ENCODE measurements at regions not wholly inside any gene's neighbourhood (a gene's known extent, or its start where the extent isn't known, plus 50 kb on each side); places are given as distances from the start of the nearest gene placed in this dataset.

DNA sequence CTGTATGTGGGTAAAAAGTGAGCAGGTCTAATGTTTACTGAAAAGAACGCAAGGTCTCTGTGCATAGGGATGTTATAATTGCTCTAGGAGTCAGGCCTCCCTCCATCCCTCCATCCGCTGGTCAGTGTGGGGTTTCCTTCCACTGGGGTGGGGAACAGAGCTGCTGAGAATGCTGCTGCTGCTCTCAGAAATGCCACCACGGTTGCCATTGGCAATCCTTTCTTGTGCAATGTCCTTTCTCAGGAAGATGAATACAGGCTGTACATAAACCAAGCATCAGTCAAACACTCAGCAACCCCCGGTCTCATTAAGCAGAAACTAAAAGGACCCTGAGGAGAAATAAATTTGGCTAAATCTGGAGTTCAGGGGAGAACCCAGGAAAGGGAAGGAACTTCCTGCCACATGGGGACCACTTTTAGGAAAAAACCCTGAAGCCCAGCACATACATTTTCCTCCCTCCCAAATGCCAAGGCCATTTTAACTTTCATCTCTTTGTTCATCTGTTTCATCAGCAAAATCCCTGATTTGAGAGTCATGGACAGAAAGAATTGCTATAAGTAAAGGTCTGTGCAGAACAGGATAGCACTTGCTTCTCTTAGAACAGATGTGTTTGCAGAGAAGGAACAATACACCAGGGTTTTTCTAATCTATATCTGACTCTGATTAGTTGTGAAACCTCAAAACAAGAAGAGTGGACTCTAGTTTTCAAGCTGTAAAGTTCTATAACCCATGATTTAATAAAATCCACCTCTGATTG lies 70.4 kb upstream of the SLC1A3 start:
- DNase-seq (ENCODE audit: low read depth, low spot score): no peak
- no peaks in the 10 kb centered on the region for H3K36me3 ChIP-seq (ENCODE audit: control insufficient read depth in 1 of 2, insufficient read depth in 2 of 2, low read length in 2 of 2)
- ChIA-PET CTCF (no interaction called here), RAD21 (ENCODE audit: low non-redundant PET in 1 of 2, low total read pairs in 2 of 2, uncharacterized antibody in 2 of 2, unreplicated experiment in 2 of 2) (no interaction called here), POLR2A (no interaction called here)
- no peak overlapping the region for H3K4me3 ChIP-seq (replicated peaks in 1 of 2; ENCODE audit: low read depth in 1 of 2, low read length in 2 of 2)
- no peak for TF ChIP-seq YY1 (IDR thresholded peaks at IDR 0.05; ENCODE audit: extremely low read depth, insufficient replicate concordance, low read depth, low read length)
- TF ChIP-seq EZH2phosphoT487 (IDR thresholded peaks at IDR 0.05; ENCODE audit: borderline replicate concordance): no peak
- no peak for TF ChIP-seq ZFX (IDR thresholded peaks at IDR 0.05)
- TF ChIP-seq EGR1 (IDR thresholded peaks at IDR 0.05; ENCODE audit: low read depth): no peak
- TF ChIP-seq EZH2 (IDR thresholded peaks at IDR 0.05): no peak
- no peak for TF ChIP-seq ZNF274 (IDR thresholded peaks at IDR 0.05; ENCODE audit: low read depth, low read length)
- no peak for TF ChIP-seq RAD21 (IDR thresholded peaks at IDR 0.05; ENCODE audit: low read depth)
- TF ChIP-seq ELF1 (IDR thresholded peaks at IDR 0.05; ENCODE audit: borderline replicate concordance, low read depth): no peak
- TF ChIP-seq, protein P1, sequence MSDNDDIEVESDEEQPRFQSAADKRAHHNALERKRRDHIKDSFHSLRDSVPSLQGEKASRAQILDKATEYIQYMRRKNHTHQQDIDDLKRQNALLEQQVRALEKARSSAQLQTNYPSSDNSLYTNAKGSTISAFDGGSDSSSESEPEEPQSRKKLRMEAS (IDR thresholded peaks at IDR 0.05): no peak
- no peak for TF ChIP-seq POLR2A (IDR thresholded peaks at IDR 0.05; ENCODE audit: borderline replicate concordance, extremely low read depth, insufficient read depth, insufficient read length)
- TF ChIP-seq, protein P2, sequence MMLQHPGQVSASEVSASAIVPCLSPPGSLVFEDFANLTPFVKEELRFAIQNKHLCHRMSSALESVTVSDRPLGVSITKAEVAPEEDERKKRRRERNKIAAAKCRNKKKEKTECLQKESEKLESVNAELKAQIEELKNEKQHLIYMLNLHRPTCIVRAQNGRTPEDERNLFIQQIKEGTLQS (IDR thresholded peaks at IDR 0.05): no peak
- no peak for TF ChIP-seq FOSL1 (IDR thresholded peaks at IDR 0.05; ENCODE audit: low read depth)
- TF ChIP-seq, protein P3, sequence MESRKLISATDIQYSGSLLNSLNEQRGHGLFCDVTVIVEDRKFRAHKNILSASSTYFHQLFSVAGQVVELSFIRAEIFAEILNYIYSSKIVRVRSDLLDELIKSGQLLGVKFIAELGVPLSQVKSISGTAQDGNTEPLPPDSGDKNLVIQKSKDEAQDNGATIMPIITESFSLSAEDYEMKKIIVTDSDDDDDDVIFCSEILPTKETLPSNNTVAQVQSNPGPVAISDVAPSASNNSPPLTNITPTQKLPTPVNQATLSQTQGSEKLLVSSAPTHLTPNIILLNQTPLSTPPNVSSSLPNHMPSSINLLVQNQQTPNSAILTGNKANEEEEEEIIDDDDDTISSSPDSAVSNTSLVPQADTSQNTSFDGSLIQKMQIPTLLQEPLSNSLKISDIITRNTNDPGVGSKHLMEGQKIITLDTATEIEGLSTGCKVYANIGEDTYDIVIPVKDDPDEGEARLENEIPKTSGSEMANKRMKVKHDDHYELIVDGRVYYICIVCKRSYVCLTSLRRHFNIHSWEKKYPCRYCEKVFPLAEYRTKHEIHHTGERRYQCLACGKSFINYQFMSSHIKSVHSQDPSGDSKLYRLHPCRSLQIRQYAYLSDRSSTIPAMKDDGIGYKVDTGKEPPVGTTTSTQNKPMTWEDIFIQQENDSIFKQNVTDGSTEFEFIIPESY (IDR thresholded peaks at IDR 0.05; ENCODE audit: extremely low read depth, insufficient replicate concordance, low read length): no peak
- TF ChIP-seq TCF7L2 (IDR thresholded peaks at IDR 0.05; ENCODE audit: borderline replicate concordance, extremely low read depth, insufficient read depth, insufficient read length): no peak
- no peak overlapping the region for H3K4me2 ChIP-seq (ENCODE audit: low read length)
- H3K27me3 ChIP-seq (ENCODE audit: insufficient read depth, low read length): no peaks in the 10 kb centered on the region
- H2AFZ ChIP-seq (ENCODE audit: low read depth, low read length, poor library complexity, severe bottlenecking): no peak overlapping the region
- H3K79me2 ChIP-seq (ENCODE audit: insufficient read depth, low read length): no peaks in the 10 kb centered on the region
- no peaks in the 10 kb centered on the region for H3K9me2 ChIP-seq (ENCODE audit: insufficient read depth)
- ATAC-seq: no peak
- no peaks in the 10 kb centered on the region for H3K9me3 ChIP-seq (ENCODE audit: control insufficient read depth in 1 of 2, insufficient read depth in 1 of 2, low read depth in 1 of 2, low read length in 2 of 2)
- H4K20me1 ChIP-seq (ENCODE audit: insufficient read depth): no peaks in the 10 kb centered on the region
- intact Hi-C loops (cut with micrococcal nuclease): loop anchor here (5.0 kb wide), 1 partner anchor 591 kb away; no protein-coding TSS in a partner anchor
- BruUV-seq (replicated peaks): no TSS peak
- no peaks in the 10 kb centered on the region for H3K4me1 ChIP-seq (ENCODE audit: control insufficient read depth in 1 of 2, insufficient read depth in 2 of 2, low read length in 2 of 2)
- no peak overlapping the region for H3K9ac ChIP-seq (ENCODE audit: low read length)
- no peak overlapping the region for H3K27ac ChIP-seq (ENCODE audit: low read depth, low read length)

Measured in HCT116 (cell line).